ENCODE measurements at regions not wholly inside any gene's neighbourhood (a gene's known extent, or its start where the extent isn't known, plus 50 kb on each side); places are given as distances from the start of the nearest gene placed in this dataset.
"Not testable (repeated sequence)": the region's sequence is repeated elsewhere in the genome, so short reads cannot be mapped to it uniquely, and the experiment has no call there.

DNA sequence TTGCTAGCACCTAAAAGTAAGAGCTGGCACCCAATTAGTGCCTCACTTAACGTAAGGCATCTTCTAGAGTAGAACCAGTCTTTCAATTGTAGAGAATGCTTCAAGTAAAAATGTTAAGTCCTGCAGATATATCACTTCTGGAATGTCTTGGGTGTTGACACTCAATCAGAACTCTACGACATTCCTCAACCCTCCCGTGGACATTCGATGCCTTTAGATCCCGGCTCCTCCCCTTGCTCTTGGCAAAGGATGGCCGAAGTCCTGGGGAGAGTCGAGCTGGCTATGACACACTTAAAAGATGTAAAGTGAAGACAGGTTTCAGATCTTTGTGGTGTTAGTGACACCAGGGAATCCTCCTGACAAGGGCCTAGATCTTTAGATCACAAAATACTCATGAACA is 87.5 kb upstream of the ERCC6L2 start:
- DNase-seq (ENCODE audit: low spot score), result no peak
- TF ChIP-seq, protein P1, sequence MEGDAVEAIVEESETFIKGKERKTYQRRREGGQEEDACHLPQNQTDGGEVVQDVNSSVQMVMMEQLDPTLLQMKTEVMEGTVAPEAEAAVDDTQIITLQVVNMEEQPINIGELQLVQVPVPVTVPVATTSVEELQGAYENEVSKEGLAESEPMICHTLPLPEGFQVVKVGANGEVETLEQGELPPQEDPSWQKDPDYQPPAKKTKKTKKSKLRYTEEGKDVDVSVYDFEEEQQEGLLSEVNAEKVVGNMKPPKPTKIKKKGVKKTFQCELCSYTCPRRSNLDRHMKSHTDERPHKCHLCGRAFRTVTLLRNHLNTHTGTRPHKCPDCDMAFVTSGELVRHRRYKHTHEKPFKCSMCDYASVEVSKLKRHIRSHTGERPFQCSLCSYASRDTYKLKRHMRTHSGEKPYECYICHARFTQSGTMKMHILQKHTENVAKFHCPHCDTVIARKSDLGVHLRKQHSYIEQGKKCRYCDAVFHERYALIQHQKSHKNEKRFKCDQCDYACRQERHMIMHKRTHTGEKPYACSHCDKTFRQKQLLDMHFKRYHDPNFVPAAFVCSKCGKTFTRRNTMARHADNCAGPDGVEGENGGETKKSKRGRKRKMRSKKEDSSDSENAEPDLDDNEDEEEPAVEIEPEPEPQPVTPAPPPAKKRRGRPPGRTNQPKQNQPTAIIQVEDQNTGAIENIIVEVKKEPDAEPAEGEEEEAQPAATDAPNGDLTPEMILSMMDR (IDR thresholded peaks at IDR 0.05; ENCODE audit: extremely low read depth, missing control alignments), result no peak

DNA sequence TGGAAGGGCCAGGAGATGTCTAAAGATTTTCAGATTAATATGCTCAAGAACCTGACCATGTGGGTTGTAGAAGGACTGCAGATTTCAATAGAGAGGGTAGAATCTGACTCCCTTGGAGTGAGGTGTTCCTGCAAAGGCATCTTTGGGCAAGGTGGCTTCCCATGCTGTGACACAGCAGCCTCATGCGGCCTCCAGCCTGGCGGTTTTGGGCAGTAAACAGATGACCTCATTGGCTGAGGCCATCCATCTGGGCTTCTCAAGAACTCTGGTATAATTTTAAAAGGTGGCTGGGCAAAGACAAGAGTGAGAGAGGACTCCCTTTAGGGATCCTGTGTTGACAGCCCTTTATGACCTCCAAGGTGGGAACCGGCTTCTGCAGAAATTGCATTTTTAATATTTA is 90.3 kb upstream of the ERCC6L2 start:
- no peak for DNase-seq (ENCODE audit: low spot score)
- TF ChIP-seq, protein P1 (IDR thresholded peaks at IDR 0.05; ENCODE audit: extremely low read depth, missing control alignments), result no peak

DNA sequence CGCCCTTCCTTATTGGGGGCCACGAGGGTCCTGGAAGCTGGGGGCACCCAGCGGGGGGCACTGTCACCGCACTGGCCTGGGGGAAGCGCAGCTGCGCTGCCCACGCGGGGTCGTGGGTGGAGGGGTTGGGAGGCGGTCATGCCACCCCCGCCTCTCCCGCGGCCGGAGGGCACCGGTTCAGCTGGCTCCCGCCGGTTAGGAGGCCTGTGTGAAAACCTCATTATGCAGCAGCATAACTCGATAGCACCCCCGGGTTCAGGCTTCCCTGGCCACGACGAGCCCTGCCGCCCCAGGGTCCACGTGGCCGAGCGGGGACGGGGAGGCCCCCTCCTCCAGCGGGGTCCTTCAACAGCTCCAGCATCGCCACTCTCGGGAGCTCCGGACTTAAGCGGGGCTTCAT is 91.2 kb upstream of the ERCC6L2 start:
- TF ChIP-seq, protein P1 (IDR thresholded peaks at IDR 0.05; ENCODE audit: extremely low read depth, missing control alignments), result no peak
- DNase-seq (ENCODE audit: low spot score), result no peak

DNA sequence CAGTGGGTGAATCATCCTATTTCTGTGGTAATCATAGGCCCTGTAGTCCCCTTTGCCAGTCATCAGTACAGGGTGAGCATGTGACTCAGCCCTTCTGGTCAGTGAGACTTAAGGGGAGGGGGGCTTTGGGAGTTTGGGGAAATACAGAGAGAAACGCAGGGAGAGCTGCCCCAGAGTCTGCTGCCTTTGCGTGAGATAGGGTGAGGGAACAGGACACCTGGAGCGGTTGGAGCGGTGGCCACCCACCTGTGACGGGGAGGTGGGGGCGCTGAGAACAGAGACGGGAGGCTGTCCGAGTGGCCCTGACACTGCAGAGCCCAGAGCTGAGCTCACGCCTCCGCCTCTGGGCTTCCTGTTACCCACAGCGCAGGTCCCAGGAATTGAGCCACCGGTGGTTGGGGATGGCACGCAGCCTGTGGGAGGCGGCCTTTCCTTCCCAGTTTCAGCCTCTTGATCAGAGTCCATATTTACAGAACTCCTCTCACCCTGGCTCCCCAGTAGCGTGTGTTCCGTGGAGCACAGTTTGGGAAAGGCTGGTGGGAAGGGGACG is 92.0 kb upstream of the ERCC6L2 start:
- DNase-seq (ENCODE audit: low spot score), result no peak
- TF ChIP-seq, protein P1 (IDR thresholded peaks at IDR 0.05; ENCODE audit: extremely low read depth, missing control alignments), result no peak

DNA sequence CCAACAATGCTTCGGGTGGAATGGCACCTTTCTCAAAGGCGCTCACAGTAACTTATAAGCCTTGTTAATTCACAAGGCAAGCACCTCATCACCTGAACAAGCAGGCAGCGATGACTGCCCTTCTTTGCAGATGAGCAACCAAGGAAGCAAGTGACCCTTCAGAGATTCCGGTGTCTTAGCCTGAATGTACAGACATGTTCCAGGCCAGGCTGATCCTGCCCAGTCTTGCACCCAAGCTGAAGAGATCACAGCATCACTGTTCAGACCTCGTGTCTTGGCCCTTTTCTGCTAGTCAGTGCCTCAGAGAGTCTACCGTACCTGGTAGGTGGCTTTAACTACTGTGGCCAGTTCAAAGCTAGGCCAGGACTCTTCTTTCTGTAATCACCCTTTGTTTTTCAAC is 94.7 kb upstream of the ERCC6L2 start:
- TF ChIP-seq, protein P1 (IDR thresholded peaks at IDR 0.05; ENCODE audit: extremely low read depth, missing control alignments), result no peak
- no peak for DNase-seq (ENCODE audit: low spot score)

DNA sequence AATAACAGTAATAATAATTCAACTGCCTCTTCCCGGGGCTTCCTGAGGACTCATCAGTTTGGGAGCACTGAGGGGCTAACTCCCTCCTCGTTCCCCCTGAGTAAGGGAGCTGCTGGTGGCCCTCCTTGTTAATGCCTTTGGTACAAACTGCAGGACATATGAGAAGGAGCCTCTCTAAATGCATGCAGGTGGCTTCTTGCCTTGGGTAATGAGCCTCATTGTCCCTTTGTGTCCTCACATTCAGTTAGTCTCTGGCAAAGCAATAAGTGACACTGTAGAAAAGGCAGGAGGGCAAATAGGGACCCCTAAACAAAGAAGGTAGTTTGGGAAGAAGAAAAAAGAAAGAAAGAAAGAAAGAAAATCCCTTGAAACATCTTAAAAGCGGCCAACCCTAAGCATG is 95.4 kb upstream of the ERCC6L2 start:
- no peak for DNase-seq (ENCODE audit: low spot score)
- TF ChIP-seq, protein P1 (IDR thresholded peaks at IDR 0.05; ENCODE audit: extremely low read depth, missing control alignments), result no peak

DNA sequence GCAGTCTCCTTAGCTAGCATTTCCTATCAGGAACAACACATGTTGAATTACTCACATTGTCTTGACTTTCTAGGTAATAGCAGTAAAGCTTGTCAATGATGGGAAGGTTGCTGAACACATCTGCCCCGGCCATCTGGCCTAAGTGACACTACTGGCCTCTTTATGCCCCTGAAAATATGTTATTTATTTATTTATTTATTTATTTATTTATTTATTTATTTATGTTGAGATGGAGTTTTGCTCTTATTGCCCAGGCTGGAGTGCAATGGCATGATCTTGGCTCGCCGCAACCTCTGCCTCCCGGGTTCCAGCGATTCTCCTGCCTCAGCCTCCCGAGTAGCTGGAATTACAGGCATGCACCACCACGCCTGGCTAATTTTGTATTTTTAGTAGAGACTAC is 95.9 kb upstream of the ERCC6L2 start:
- not testable (repeated sequence) for DNase-seq (ENCODE audit: low spot score)

DNA sequence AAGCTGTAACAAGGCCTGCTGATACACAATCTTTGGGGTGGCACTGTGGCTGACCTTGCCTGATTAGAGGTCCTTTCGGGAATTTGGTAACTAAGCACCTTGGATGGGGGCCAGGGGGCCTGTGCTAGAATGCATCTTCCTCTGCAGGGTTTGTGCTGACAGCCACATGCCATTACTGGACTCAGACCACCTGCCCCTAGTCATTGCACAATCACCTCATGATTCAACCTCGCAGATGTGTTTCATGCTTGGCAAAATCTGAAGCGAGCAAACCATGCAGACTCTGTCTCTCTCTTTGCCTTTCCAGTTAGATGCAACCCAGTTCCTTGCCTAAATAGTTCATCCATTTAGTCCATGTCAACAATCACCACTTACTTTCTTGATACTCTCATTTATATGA is 96.5 kb upstream of the ERCC6L2 start:
- DNase-seq (ENCODE audit: low spot score), result no peak
- TF ChIP-seq, protein P1 (IDR thresholded peaks at IDR 0.05; ENCODE audit: extremely low read depth, missing control alignments), result no peak

Data from GM20000 (cell line).